ENCODE measurements at regions not wholly inside any gene's neighbourhood (a gene's known extent, or its start where the extent isn't known, plus 50 kb on each side); places are given as distances from the start of the nearest gene placed in this dataset.

DNA sequence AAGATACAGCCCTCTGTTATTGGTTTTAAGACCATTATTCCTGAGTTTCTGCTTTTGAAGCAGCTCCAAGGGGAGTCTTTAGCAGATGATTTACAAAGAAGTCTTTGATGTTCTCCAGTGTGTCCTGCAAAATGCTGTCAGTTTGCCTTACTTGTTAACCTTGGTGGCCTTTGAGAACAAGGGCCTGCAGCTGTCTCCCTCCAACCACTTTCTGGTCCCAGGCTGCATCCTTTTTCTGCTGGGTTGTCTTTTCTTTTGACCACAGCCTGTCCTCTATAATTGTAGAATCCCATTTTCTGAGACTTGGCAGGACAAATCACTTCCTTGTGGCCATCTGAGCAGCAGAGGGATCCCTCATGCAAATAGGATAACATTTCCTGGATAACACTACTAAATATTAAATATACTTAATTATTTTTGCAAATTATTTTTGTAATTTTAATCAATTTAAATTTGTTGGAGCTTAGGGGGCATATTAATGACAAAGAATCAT is 281.4 kb downstream of the DMRT2 start:
- TF ChIP-seq, protein P1, sequence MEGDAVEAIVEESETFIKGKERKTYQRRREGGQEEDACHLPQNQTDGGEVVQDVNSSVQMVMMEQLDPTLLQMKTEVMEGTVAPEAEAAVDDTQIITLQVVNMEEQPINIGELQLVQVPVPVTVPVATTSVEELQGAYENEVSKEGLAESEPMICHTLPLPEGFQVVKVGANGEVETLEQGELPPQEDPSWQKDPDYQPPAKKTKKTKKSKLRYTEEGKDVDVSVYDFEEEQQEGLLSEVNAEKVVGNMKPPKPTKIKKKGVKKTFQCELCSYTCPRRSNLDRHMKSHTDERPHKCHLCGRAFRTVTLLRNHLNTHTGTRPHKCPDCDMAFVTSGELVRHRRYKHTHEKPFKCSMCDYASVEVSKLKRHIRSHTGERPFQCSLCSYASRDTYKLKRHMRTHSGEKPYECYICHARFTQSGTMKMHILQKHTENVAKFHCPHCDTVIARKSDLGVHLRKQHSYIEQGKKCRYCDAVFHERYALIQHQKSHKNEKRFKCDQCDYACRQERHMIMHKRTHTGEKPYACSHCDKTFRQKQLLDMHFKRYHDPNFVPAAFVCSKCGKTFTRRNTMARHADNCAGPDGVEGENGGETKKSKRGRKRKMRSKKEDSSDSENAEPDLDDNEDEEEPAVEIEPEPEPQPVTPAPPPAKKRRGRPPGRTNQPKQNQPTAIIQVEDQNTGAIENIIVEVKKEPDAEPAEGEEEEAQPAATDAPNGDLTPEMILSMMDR (IDR thresholded peaks at IDR 0.05): no peak
- TF ChIP-seq POLR2A (IDR thresholded peaks at IDR 0.05): no peak

All from Peyer's patch (tissue), 4 donors.